Neural cell (in vitro differentiated cells): ENCODE measurements at regions not wholly inside any gene's neighbourhood (a gene's known extent, or its start where the extent isn't known, plus 50 kb on each side); places are given as distances from the start of the nearest gene placed in this dataset.

Source experiments
- H2AFZ ChIP-seq: fragments of 200-600, 300-800 bp; sonication (generic), shearing (Covaris generic); 2 replicates; pipeline ENCODE4 v1.6.0; 2014; ENCODE audit warnings: low read depth, mild to moderate bottlenecking, antibody characterized with exemption, low read length, moderate library complexity
- H3F3A ChIP-seq: fragments of 200-600 bp; shearing (Covaris generic); 2 replicates; pipeline ENCODE4 v1.6.1; 2016; ENCODE audit warnings: mild to moderate bottlenecking, moderate library complexity, mixed read lengths, antibody characterized with exemption, low read length; ENCODE audit not compliant: insufficient read depth, poor library complexity, severe bottlenecking
- H3K27ac ChIP-seq: fragments of 200-600, 300-800 bp; sonication (generic), shearing (Covaris generic); 2 replicates; pipeline ENCODE4 v1.5.1; 2014; ENCODE audit warnings: mild to moderate bottlenecking, low read length, moderate library complexity
- H3K27me3 ChIP-seq: fragments of 300-800, 200-600 bp; sonication (generic), shearing (Covaris generic); 2 replicates; pipeline ENCODE4 v1.6.0; 2014; ENCODE audit warnings: mild to moderate bottlenecking, low read depth, low read length, moderate library complexity; ENCODE audit not compliant: insufficient read depth
- H3K36me3 ChIP-seq: fragments of 300-800, 200-600 bp; sonication (generic), shearing (Covaris generic); 2 replicates; pipeline ENCODE4 v1.5.1; 2014; ENCODE audit warnings: mild to moderate bottlenecking, antibody characterized with exemption, low read length, moderate library complexity; ENCODE audit not compliant: insufficient read depth
- H3K4me2 ChIP-seq: fragments of 300-800, 200-600 bp; sonication (generic), shearing (Covaris generic); 2 replicates; pipeline ENCODE4 v1.6.0; 2014; ENCODE audit warnings: mild to moderate bottlenecking, low read length
- H3K4me3 ChIP-seq: fragments of 300-800, 200-600 bp; sonication (generic), shearing (Covaris generic); 2 replicates; pipeline ENCODE4 v1.5.1; 2014; ENCODE audit warnings: mild to moderate bottlenecking, low read length, moderate library complexity
- H3K79me2 ChIP-seq: fragments of 200-600 bp; shearing (Covaris generic); replicated peaks from 2 replicates; pipeline ENCODE4 v1.6.0; 2014; ENCODE audit warnings: mild to moderate bottlenecking, low read length, moderate library complexity; ENCODE audit not compliant: insufficient read depth
- H3K9ac ChIP-seq: fragments of 300-800, 200-600 bp; sonication (generic), shearing (Covaris generic); 2 replicates; pipeline ENCODE4 v1.6.1; 2016; ENCODE audit warnings: mild to moderate bottlenecking, low read length, mixed read lengths
- H3K9me2 ChIP-seq: fragments of 200-600 bp; shearing (Covaris generic); 2 replicates; pipeline ENCODE4 v1.6.1; 2016; ENCODE audit warnings: mild to moderate bottlenecking, low read length, mixed read lengths; ENCODE audit not compliant: insufficient read depth
- H3K9me3 ChIP-seq: fragments of 200-600, 300-800 bp; sonication (generic), shearing (Covaris generic); 2 replicates; pipeline ENCODE4 v1.6.1; 2016; ENCODE audit warnings: mild to moderate bottlenecking, mixed run types, low read length, moderate library complexity, mixed read lengths
- H4K20me1 ChIP-seq: fragments of 200-600 bp; shearing (Covaris generic); 2 replicates; pipeline ENCODE4 v1.6.1; 2016; ENCODE audit warnings: mild to moderate bottlenecking, mixed run types; ENCODE audit not compliant: insufficient read depth
- CTCF ChIP-seq: fragments of 450-650 bp; IDR thresholded peaks from 2 replicates; pipeline ENCODE4 v1.5.1; 2014; ENCODE audit warnings: antibody characterized with exemption, mild to moderate bottlenecking, moderate library complexity; ENCODE audit not compliant: poor library complexity, severe bottlenecking
- EP300 ChIP-seq: fragments of 450-650 bp; conservative IDR thresholded peaks from 2 replicates; pipeline ENCODE4 v1.6.1; 2014; ENCODE audit warnings: antibody characterized with exemption, mild to moderate bottlenecking, moderate library complexity; ENCODE audit not compliant: poor library complexity, severe bottlenecking
- EZH2 ChIP-seq: fragments of 200-600, 300-800 bp; shearing (Covaris generic), sonication (generic); IDR thresholded peaks from 2 replicates; pipeline ENCODE4 v1.6.1; 2014; ENCODE audit warnings: antibody characterized with exemption, low read length, borderline replicate concordance, mild to moderate bottlenecking; ENCODE audit not compliant: insufficient read depth, poor library complexity, severe bottlenecking
- MXI1 ChIP-seq: fragments of 450-650 bp; conservative IDR thresholded peaks from 2 replicates; pipeline ENCODE4 v1.6.1; 2014; ENCODE audit warnings: antibody characterized with exemption, mild to moderate bottlenecking; ENCODE audit not compliant: poor library complexity, severe bottlenecking
- POLR2AphosphoS5 ChIP-seq: IDR thresholded peaks from 2 replicates; pipeline ENCODE4 v1.6.1; 2012
- RAD21 ChIP-seq: fragments of 450-650 bp; conservative IDR thresholded peaks from 2 replicates; pipeline ENCODE4 v1.6.1; 2014; ENCODE audit warnings: antibody characterized with exemption, mild to moderate bottlenecking, moderate library complexity
- SMC3 ChIP-seq: fragments of 450-650 bp; conservative IDR thresholded peaks from 2 replicates; pipeline ENCODE4 v1.6.1; 2014; ENCODE audit warnings: antibody characterized with exemption, mild to moderate bottlenecking, moderate library complexity; ENCODE audit not compliant: poor library complexity
- TAF1 ChIP-seq: IDR thresholded peaks from 2 replicates; pipeline ENCODE4 v1.6.1; 2012; ENCODE audit warnings: low read depth
- TF ChIP-seq, protein P1 (sequence below): IDR thresholded peaks from 2 replicates; pipeline ENCODE4 v1.6.1; 2012; ENCODE audit warnings: borderline replicate concordance

- H3K9me3 ChIP-seq, result no peaks in the 10 kb centered on the region
- no peak overlapping the region for H3K4me2 ChIP-seq
- TF ChIP-seq EP300 (no peak), SMC3 (no peak), CTCF (no peak), MXI1 (no peak), POLR2AphosphoS5 (no peak), RAD21 (no peak), TAF1 (no peak), EZH2 (no peak)
- TF ChIP-seq, protein P1, sequence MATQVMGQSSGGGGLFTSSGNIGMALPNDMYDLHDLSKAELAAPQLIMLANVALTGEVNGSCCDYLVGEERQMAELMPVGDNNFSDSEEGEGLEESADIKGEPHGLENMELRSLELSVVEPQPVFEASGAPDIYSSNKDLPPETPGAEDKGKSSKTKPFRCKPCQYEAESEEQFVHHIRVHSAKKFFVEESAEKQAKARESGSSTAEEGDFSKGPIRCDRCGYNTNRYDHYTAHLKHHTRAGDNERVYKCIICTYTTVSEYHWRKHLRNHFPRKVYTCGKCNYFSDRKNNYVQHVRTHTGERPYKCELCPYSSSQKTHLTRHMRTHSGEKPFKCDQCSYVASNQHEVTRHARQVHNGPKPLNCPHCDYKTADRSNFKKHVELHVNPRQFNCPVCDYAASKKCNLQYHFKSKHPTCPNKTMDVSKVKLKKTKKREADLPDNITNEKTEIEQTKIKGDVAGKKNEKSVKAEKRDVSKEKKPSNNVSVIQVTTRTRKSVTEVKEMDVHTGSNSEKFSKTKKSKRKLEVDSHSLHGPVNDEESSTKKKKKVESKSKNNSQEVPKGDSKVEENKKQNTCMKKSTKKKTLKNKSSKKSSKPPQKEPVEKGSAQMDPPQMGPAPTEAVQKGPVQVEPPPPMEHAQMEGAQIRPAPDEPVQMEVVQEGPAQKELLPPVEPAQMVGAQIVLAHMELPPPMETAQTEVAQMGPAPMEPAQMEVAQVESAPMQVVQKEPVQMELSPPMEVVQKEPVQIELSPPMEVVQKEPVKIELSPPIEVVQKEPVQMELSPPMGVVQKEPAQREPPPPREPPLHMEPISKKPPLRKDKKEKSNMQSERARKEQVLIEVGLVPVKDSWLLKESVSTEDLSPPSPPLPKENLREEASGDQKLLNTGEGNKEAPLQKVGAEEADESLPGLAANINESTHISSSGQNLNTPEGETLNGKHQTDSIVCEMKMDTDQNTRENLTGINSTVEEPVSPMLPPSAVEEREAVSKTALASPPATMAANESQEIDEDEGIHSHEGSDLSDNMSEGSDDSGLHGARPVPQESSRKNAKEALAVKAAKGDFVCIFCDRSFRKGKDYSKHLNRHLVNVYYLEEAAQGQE, result no peak
- H2AFZ ChIP-seq, result no peak overlapping the region
- no peak overlapping the region for H3K9ac ChIP-seq
- H3F3A ChIP-seq, result no peaks in the 10 kb centered on the region
- no peaks in the 10 kb centered on the region for H4K20me1 ChIP-seq
- H3K27me3 ChIP-seq, result no peaks in the 10 kb centered on the region
- H3K79me2 ChIP-seq, result no peaks in the 10 kb centered on the region
- H3K9me2 ChIP-seq, result no peaks in the 10 kb centered on the region
- H3K4me3 ChIP-seq, result no peak overlapping the region
- H3K27ac ChIP-seq, result no peak overlapping the region
- no peaks in the 10 kb centered on the region for H3K36me3 ChIP-seq
These were observed 65.2 kb upstream of the FSHB start for GRCh38 chr11:30165652-30166051.

DNA sequence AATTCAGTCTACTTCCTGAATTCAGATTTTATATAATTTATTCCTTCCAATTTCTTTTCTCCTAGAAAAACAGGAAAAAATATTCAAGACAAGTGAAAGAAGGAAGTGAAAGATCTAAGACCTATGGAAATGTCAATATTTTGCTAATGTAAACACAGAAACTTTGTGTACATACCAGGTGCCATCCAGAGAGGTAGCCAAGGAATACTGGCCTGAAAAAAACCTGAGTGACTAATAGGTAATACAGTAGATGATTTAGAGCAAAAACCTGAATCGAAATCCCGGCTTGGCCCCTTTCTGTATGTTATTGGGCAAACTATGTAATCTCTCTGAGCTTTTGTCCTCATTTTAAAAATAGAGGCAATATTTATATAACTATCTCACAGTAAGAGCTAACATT lies 59.2 kb upstream of the FSHB start:
- Histone ChIP-seq H3K9me2 (no peaks in the 10 kb centered on the region), H4K20me1 (no peaks in the 10 kb centered on the region), H3F3A (no peaks in the 10 kb centered on the region), H3K4me2 (no peak overlapping the region), H3K4me3 (no peak overlapping the region), H3K27ac (no peak overlapping the region), H2AFZ (no peak overlapping the region), H3K27me3 (no peaks in the 10 kb centered on the region), H3K9ac (no peak overlapping the region), H3K79me2 (no peaks in the 10 kb centered on the region), H3K36me3 (no peaks in the 10 kb centered on the region), H3K9me3 (no peaks in the 10 kb centered on the region)
- TF ChIP-seq EP300, result no peak

DNA sequence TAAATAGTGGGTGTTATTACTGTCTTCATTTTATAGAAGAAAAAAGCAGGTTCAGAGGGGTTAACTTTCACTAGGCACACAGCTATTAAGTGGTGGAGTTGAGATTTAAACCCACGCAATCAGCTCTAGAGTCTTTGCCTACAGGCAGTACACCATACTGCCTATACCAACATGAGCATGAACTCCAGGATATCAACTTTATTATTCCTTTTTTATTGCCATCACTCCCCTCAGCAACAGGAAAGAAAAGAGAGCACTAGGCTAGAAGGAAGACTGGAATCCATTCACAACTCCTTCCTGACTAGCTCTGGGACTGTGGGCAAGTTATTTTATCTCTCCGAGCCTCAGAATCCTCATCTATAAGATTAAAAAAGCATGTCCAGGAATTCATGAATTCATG lies 58.7 kb upstream of the FSHB start:
- Histone ChIP-seq H3K27ac (no peak overlapping the region), H3K4me2 (no peak overlapping the region), H3K9ac (no peak overlapping the region), H3F3A (no peaks in the 10 kb centered on the region), H3K79me2 (no peaks in the 10 kb centered on the region), H4K20me1 (no peaks in the 10 kb centered on the region), H3K9me2 (no peaks in the 10 kb centered on the region), H3K36me3 (no peaks in the 10 kb centered on the region), H3K4me3 (no peak overlapping the region), H2AFZ (no peak overlapping the region), H3K27me3 (no peaks in the 10 kb centered on the region), H3K9me3 (no peaks in the 10 kb centered on the region)
- TF ChIP-seq EP300 (no peak), CTCF (no peak), MXI1 (no peak), SMC3 (no peak), EZH2 (no peak), RAD21 (no peak), POLR2AphosphoS5 (no peak), TAF1 (no peak)
- TF ChIP-seq, protein P1, result no peak
